Mucosa of gallbladder (tissue), 1 donor: ENCODE measurements at regions not wholly inside any gene's neighbourhood (a gene's known extent, or its start where the extent isn't known, plus 50 kb on each side); places are given as distances from the start of the nearest gene placed in this dataset.

Experiments
- DNase-seq: peaks from one replicate; pipeline ENCODE4 v3.0.0-alpha.2; 2020; ENCODE audit warnings: low spot score
- donor health status: DM: no; HTN: no; CAD: no.

DNA sequence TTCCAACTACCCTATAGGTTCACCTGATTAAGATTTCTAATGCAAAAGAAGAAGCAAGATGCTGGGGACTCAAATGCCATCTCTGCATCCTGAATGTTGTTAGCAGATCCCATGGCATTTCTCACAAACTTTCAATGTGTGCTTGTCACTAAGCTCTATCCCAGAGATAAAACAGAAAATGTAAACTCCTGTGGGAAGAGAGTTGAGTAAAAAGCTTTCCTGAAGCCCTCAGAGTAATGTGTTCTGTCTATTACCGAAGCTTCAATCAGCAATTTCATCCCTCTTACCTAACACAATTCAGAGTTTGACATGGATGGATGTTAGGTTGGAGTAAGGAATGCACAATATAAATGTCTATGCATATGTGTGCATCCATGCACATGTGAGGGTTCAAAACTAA, 829.9 kb upstream of the PRMT6 start:
- DNase-seq, result no peak

DNA sequence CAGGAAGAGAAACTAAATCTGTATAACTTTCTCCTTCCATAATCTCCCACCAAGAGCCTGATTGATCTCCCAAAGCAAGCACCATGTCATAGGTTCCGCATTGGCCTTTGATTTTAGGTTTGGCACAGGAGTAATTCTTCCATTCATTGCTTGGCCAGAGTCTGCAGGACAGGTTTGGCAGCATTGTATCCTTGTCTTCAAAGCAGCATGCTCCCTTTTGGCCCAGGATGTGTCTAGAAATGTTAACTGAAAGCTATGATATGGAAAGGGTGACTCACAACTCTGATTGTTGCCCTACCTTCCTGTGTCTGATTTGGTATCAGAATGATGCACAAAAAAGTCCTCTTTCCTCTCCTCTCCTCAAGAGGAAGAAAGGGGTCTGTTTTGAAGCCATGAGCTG, 824.3 kb upstream of the PRMT6 start:
- DNase-seq, result no peak

DNA sequence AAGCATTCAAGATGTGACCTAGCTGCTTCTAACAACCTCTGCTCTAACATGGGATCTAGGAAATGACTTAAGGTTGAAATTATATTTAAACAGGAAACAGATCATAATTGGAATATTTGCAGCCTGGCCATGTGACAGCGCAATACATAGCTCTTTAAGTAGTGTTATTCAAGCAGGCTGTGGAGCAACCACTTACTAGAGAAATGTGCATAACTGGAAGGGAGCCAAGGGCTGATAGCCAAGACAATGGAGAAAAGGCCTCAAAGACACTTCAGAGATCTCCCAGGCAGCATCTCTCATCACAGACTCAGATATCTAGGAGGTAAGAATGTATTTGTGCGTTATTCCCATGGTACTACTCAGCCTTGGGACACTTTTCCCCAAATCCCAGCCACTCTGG, 823.0 kb upstream of the PRMT6 start:
- no peak for DNase-seq

DNA sequence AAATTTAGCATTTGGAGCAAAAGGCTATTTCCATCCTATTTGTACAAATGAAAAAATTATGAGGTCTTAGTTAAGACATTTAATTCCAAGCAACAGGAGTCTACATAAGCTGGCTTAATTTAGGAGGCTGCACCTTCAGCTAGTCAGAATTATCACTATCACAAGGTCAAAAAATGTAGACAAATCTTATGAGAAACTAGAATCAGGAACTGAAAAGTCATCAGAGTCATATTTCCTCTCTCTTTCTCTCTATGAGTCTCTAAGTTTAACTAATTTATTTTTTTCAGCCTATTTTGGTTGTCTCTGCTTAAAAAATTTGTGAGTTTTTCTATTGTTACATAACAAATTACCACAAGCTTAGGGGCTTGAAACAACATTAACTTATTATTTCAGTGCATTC, 807.1 kb upstream of the PRMT6 start:
- DNase-seq, result no peak

DNA sequence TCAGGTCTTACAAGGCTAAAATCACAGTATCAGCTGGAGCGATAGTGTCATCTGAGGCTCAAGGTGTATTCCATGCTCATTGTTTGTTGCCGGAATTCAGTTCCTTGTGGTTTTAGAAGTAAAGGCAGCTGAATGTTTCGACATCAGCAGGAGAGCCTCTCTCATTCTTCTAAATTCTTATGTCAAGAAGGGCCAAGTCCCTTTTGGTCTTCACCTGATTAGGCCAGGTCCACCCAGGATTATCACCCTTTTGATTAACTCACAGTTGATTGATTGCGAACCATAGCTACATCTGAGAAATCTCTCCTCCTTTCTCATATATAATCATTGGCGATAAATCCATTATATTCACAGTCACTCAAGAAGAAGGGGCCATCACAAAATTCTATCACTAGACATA, 806.7 kb upstream of the PRMT6 start:
- DNase-seq, result no peak

DNA sequence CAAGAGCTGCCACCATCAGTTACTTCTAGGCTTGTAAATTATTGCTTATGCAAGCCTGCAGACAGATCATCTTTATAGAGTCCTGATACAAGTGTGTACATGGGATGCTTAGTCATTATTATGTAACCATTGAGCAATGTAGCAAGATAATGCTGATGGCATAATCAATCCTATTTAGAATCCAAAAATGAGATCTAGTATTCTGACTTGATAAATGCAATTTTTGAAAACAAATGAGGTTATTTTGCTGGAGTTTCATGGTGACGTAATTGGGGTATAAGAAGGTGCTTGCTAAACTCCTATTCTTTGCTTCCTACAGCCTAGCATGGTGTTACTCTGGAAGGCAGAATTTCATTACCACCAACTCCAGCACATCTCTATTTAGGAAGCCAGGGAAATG, 801.7 kb upstream of the PRMT6 start:
- DNase-seq, result no peak

DNA sequence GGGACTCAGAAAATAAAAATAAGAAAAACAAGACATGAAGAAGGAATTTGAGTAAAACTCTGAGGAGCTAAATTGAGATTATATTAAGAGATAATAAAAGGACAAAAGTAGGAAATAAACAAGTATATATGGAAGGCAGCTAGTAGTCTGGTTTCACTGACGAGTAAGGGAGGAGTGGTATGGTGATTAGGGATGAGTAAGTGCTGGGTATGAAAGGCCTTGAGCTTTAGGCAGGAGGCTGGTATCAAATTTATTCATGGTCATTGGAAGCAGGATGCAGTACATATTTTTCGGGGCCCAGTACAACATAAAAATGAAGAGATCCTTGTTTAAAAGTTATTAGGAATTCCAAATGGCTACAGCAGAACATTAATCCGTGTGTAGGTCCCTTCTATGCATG, 789.7 kb upstream of the PRMT6 start:
- no peak for DNase-seq

DNA sequence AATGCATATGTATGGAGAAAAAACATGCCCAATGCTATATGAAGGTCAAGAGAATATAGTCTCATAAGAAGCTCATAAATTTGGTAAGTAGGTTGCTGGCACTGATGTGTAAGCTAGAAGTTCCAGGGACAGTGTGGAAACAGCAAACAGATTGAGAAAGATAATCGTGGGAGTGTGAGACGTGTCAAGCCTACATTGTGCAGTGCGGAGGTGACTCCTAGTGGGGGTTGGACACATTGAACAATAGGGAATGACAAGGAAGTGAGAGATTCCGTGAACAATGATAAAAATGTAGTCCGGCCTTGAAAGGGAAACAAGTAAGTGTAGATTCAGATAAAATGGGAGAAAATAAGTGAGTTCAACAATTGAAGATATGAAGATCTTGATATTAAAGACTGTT, 788.4 kb upstream of the PRMT6 start:
- DNase-seq, result no peak

DNA sequence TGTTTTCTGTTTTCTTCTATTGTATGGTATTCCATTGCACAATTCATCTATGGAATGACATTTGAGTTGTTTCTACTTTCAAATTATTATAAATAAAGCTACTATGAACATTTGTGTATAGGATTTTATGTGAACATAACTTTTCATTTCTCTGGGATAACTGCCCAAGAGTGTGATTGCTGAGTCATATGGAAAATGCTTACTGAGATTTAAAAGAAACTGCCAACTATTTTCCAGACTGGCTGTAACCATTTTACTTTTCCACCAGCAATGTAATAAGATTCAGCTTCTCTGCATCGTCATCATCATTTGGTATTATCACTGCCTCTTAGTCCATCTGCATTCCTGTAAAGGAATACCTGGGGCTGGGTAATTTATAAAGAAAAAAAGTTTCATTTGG, 779.6 kb upstream of the PRMT6 start:
- DNase-seq, result no peak

DNA sequence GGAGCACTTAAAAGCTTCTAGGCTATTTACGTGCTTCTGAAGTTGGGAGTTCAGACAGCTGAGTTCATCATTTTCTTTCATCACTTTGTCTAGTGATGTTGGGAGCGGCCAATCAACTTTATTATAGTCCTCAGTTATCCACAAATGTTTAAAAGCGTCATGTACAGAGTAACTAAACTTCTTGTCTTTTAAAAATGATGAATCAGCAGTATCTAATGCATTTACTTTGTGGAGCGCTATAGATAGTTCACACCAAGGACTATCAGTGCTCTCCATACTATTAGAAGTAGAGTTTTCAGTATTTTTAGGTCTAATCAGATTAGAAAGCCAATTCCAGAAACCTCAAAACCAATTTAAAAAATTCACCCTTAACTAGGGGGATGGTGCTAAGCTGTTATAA, 778.7 kb upstream of the PRMT6 start:
- DNase-seq, result no peak

DNA sequence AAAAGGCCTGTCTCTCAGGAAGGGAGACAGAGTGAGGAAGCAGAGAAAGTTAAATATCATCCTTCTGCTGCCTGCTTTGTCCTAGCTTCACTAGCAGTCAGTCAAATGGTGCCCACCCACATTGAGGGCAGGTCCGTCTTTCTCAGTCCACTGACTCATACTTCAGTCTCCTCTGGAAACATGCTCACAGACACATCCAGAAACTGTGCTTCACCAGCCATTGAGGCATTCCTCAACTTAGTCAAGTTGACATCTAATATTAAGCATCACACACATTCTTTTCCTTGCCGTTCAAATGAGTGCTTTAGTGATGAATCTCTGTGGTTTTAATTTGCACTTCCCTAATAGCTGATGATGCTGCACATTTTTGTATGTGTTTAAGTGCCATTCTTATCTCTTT, 777.8 kb upstream of the PRMT6 start:
- no peak for DNase-seq

DNA sequence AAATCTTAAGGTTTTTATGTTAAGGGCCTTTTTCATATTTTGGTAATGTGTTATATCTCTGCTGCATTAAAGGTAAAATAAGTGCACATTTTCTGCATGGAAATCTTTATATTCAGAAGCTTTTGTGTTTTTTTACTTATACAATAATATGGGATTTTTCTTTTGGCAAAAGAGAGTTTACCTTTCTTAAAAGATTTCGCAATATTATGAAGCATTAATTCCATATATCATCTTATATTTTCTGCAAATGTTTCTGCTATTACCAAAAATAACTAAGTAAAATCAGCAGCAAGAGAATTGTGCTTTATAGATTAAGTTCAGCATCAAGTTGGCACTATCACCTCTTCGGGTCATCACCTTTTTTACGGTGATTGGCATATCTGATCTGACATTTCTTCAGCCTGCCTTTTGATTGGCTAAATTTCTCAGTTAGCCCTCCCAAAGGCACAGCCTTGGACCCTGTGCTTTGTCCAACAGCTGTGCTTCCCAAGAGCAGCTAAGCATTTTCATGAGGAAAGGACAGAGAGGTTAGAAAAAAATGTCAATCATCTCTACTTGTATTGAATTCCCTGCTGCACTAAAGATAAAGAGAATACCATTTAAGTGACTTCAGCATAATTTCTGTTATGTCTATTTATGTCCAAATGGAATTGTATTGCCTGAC, 767.1 kb upstream of the PRMT6 start:
- no peak for DNase-seq

DNA sequence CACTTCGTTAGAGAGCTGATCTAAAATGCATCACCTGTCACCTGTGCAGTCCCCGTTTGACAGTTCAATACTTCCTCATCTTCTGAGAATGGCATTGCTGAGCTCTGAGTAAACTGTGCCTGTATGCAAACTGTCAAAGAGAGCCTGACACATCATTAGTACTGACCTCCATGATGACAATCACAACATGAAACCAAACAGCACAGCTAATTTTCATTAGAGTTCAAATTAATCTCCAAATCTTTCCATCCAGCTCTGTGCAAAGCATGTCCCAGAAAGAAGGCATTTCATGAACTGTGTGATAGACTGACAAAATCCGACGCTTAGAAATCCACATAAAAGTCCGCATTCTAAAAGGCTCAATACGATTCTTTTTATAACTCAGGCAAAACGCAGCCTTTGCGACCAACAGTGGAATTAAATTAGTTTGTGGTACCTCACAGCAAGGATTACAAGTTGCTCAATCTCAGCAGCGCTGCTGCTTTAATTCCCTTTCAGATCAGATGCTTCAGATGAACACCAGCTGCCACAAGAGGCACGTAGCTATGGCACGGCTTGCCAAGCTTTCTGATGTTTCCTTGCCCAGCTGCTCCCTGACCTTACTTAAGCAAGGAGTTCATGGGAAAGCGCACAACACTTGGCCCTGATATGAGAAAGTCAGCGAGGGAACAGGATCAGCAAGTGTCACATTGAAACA, 765.5 kb upstream of the PRMT6 start:
- no peak for DNase-seq

DNA sequence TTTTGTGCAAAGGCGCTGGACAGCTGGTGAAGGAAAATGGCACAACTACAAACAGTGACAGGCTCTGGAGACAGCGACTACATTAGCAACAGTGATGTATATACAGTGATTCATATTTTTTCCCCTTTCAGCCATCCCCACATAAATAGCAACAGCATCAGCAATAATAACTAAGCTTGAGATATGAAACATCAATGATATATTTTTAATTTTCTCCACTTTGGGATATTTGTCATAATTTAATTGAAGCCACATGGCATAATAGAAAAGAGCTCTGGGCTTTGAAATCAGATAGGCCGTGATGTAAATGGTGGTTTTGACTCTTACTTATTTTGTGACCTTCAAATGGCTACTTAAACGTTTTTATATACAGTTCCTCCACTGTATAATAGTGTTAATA, 764.3 kb upstream of the PRMT6 start:
- no peak for DNase-seq

DNA sequence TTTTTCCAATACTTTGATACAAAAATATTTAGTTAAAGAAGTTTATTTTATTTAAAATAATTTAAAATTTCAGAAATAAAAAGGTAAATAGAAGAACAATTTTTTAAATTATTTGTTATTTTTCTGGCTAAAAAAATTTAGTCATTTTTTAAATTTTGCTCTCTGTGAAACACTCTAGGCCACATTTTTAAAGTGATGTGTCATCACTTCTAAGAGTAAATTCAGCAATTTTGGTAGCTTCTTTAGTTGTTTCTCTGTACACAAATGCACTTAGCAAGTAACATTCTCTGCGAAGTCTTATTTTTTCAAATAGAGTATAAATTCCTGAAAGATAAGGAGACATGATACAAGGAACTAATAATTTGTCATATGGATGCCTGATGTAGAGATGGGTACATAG, 760.0 kb upstream of the PRMT6 start:
- DNase-seq, result no peak

DNA sequence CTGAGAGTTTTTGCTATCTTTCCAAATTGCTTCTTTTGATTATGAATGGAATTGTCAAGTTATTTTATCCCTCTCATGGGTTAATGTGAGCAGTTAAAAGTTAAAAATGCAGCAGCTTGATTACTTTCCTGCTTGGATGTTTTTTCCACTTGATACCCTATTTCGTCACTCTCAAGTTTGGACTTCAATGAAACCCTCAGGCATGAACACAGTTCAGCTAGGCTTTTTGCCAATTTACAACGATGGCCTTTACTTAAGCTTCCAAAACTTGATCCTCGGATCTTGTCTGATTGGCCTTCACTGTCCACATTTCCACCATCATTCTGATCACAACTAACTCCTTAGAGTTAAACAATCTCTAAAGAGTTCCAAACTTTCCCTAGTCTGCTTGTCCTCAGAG, 752.4 kb upstream of the PRMT6 start:
- no peak for DNase-seq

DNA sequence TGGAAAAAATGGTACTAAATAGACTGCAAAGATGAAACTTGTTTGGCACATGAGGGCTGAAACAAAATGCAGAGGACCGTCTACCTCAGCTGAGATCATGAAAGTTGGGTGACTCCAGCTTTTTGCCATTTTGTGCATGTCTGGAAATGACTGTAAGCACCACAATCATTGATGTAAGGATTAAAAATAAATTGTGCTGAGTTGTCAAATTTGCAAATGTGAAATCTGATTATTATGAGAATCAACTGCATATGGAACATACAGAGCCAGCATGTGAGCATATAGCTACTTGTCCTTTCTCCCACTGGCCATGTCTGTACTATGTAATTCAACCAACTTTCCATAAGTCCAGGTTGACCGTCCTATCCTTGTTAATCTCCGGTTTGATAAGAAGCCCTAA, 736.9 kb upstream of the PRMT6 start:
- no peak for DNase-seq

DNA sequence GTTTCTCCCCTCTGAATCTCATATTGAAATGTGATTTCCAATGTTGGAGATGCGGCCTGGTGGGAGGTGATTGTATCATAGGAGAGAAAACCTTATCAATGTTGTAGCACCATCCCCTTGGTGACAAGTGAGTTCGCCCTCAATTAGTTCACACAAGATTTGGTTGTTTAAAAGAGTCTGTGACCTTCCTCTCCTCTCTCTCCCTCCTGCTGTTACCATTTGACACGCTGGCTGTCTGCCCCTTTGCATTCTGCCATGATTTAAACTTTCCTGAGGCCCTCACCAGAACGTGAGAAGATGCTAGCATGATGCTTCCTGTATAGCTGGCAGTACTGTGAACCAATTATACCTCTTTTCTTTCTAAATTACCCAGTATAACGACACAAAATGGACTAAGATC, 730.9 kb upstream of the PRMT6 start:
- no peak for DNase-seq

DNA sequence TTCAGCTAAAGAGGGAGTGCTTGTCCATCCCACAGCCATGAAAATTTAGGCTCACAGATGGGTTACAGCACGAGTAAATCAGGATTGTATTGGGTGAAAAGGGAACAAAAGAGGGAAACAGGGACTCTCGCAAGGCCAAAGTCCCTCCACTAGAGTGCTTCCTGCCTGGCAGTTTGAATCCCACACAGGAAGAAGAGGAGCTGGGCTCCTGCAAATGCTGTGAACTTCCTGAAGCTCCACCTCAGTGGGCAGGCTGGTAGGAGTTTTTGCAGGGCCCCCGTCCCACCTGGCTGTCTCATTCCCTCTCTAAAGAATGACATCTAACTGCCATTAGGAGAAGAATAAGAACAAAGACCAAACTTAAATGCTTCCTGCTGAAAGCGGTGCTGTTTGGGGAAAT, 712.0 kb upstream of the PRMT6 start:
- DNase-seq, result no peak

DNA sequence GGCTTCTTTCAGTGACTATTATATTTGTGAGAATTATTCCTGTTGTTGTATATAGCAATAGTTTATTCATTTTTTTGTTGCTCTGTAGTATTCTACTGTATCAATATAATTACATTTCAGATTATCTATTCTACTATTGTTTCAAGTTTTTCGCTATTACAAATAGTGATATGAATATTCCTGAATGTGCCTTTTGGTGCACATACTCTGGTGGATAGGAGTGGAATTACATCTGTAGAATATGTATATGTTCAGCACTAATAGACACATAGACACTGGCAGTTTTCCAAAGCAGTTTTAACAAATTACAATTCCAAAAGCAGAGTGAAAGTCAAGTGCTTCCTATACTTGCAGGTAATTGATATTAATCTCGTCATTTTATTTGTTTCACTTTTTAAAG, 696.2 kb upstream of the PRMT6 start:
- no peak for DNase-seq

DNA sequence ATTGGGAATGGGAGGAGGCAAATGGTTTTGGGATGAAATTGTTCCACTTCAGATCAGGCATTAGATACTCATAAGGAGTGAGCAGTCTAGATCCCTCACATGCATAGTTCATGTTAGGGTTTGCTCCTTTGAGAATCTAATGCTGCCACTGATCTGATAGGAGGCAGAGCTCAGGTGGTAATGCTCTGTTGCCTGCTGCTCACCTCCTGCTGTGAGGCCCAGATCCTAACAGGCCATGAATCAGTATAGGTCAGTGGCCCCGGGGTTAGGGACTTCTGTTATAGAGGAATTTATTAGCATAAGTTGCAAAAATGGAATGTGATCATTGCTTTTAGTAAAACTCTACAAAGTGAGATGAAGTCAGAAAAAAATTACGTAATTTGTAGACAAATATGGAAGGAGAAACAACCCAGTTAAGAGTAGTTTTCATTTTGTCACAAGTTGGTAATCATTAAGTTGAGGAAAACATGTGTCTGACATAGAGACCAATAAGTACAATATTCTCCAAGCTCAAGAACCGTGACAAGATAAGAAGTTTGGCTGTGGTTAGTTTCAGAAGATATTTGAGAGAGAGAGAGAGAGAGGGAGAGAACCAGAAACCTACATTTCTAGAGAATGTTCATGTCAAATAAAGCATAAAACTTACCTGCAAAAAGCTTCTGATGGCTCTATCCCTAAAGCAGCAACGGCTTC, 689.7 kb upstream of the PRMT6 start:
- no peak for DNase-seq

DNA sequence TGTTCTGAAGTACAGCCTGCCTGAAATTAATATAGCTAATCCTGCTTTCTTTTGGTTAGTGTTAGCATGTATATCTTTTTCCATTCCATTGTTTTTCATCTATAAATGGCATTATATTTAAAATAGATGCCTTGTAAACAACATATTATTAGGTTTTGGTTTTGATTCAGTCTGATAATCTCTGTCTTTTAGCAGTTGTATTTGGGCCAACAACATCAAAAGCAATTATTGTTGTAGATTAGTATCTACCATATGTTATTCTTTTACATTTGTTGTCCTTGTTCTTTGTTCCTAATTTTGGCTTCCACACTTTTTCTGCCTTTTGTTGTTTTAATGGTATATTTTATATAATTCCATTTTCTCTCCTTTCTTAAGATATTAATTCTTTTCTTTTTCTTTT, 678.2 kb upstream of the PRMT6 start:
- no peak for DNase-seq

DNA sequence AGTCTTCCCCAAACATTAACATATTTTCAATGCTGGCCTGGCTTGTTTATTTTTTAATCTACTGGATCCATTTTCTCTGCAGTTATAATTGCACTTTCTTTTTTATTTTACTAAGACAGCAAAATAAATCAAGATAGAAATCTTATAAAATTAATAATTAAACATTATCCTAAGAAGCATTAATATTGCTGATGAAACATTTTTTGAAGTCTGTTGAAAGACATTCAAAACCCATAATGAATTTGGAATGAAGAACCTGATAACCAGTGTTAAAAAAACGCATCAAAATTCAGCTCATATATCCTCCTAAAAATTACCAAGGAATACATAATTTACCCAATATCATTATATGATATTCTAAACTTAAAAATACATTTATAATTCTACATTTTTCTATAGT, 675.7 kb upstream of the PRMT6 start:
- no peak for DNase-seq
